ENCODE measurements at regions not wholly inside any gene's neighbourhood (a gene's known extent, or its start where the extent isn't known, plus 50 kb on each side); places are given as distances from the start of the nearest gene placed in this dataset.
A peak's percentile ranks its signal among the peaks of the same experiment; 100 is the strongest.

- Histone ChIP-seq H3K4me1 (no peaks in the 10 kb centered on the region), H3K4me3 (replicated peaks in 1 of 3) (no peak overlapping the region), H3K27me3 (no peaks in the 10 kb centered on the region), H3K36me3 (no peaks in the 10 kb centered on the region), H3K9me3 (no peaks in the 10 kb centered on the region), H3K27ac (no peak overlapping the region)
- intact Hi-C loops (cut with DNase I): no loop called here
- WGBS, 2 donors: 89 to 95% methylated on average over 4 of the region's 4 CpGs
- DNase-seq: no peak
- TF ChIP-seq CTCF (IDR thresholded peaks at IDR 0.05) (no peak), POLR2A (IDR thresholded peaks at IDR 0.05) (no peak)
Observed at GRCh38 chr14:82365471-82365870, 831.8 kb upstream of the SEL1L start.

GRCh38 chr14:82366803-82367202 is 833.1 kb upstream of the SEL1L start:
- Histone ChIP-seq H3K4me3 (replicated peaks in 1 of 3) (no peak overlapping the region), H3K27me3 (no peaks in the 10 kb centered on the region), H3K4me1 (no peaks in the 10 kb centered on the region), H3K36me3 (no peaks in the 10 kb centered on the region), H3K9me3 (no peaks in the 10 kb centered on the region), H3K27ac (no peak overlapping the region)
- intact Hi-C loops (cut with DNase I): no loop called here
- no peak for DNase-seq
- WGBS, 2 donors: 84 to 91% methylated on average over 2 of the region's 2 CpGs
- TF ChIP-seq CTCF (IDR thresholded peaks at IDR 0.05) (no peak), POLR2A (IDR thresholded peaks at IDR 0.05) (no peak)

DNA sequence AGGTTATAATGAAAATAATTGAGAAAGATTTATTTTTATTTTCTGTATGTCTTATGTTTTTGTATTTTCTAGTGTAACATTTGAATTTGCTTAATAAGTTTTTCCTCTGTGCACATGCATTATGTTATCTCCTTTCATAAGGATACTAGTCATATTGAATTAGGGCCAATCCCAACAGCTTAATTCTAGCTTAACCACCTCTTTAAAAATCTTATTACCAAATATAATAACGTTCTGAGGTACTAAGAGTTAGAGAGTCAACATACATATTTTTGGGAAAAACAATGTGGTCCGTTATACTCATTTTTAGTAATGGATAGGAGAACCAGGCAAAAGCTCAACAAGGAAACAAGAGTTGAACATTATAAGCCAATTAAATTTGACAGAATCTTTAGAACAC is 845.6 kb upstream of the SEL1L start:
- 84 to 86% methylated on average over 2 of the region's 2 CpGs for WGBS, 2 donors
- intact Hi-C loops (cut with DNase I): no loop called here
- TF ChIP-seq POLR2A (IDR thresholded peaks at IDR 0.05) (no peak), CTCF (IDR thresholded peaks at IDR 0.05) (no peak)

GRCh38 chr14:82385048-82385447 is 851.4 kb upstream of the SEL1L start:
- no peak for DNase-seq
- Histone ChIP-seq H3K36me3 (no peaks in the 10 kb centered on the region), H3K9me3 (no peaks in the 10 kb centered on the region), H3K27me3 (no peaks in the 10 kb centered on the region), H3K4me1 (peaks cover 0 to 5% of the 10 kb centered on the region in 2 donors), H3K27ac (no peak overlapping the region), H3K4me3 (replicated peaks in 1 of 3) (no peak overlapping the region)
- intact Hi-C loops (cut with DNase I): no loop called here
- TF ChIP-seq POLR2A (IDR thresholded peaks at IDR 0.05) (no peak), CTCF (IDR thresholded peaks at IDR 0.05) (no peak)

More for the DNA sequence above, 845.6 kb upstream of the SEL1L start:
- no peak overlapping the region for H3K4me3 ChIP-seq (replicated peaks in 1 of 3)
- H3K27ac ChIP-seq: no peak overlapping the region
- DNase-seq: no peak
- H3K27me3 ChIP-seq: no peaks in the 10 kb centered on the region
- no peaks in the 10 kb centered on the region for H3K4me1 ChIP-seq
- H3K9me3 ChIP-seq: no peaks in the 10 kb centered on the region
- H3K36me3 ChIP-seq: no peaks in the 10 kb centered on the region

DNA sequence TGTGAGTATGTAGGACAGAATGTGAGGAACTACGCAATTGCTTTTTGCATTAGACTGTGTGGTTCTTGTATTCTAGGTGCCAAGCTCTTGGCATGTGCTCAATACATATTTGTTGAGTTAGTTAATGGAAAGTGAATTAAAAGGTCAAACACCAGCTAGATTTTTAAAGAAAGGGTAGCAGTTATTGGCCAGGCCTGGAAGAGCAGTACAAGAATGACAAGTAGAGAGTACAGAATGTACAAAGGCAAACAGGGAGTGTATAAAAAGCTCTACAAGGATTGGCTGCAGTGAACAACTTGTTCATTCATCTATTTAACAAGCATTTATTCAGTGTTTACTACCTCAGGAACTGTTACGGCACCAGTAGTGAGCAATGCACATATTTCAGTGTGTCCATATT is 854.0 kb upstream of the SEL1L start:
- Histone ChIP-seq H3K27me3 (no peaks in the 10 kb centered on the region), H3K9me3 (no peaks in the 10 kb centered on the region), H3K4me1 (peaks cover 0 to 5% of the 10 kb centered on the region in 2 donors), H3K27ac (peak overlapping the region in 1 of 3 donors; percentile 30), H3K4me3 (replicated peaks in 1 of 3) (no peak overlapping the region), H3K36me3 (no peaks in the 10 kb centered on the region)
- 89 to 96% methylated on average over 2 of the region's 2 CpGs for WGBS, 2 donors
- intact Hi-C loops (cut with DNase I): no loop called here
- no peak for TF ChIP-seq CTCF (IDR thresholded peaks at IDR 0.05)
- TF ChIP-seq POLR2A (IDR thresholded peaks at IDR 0.05): no peak
- no peak for DNase-seq
